Eye (tissue), 1 donor: ENCODE measurements at regions not wholly inside any gene's neighbourhood (a gene's known extent, or its start where the extent isn't known, plus 50 kb on each side); places are given as distances from the start of the nearest gene placed in this dataset.
"Not testable (repeated sequence)": the region's sequence is repeated elsewhere in the genome, so short reads cannot be mapped to it uniquely, and the experiment has no call there.

Experiments used
- DNase-seq: peaks from one replicate; pipeline ENCODE4 v3.0.0-alpha.2; 2015

DNA sequence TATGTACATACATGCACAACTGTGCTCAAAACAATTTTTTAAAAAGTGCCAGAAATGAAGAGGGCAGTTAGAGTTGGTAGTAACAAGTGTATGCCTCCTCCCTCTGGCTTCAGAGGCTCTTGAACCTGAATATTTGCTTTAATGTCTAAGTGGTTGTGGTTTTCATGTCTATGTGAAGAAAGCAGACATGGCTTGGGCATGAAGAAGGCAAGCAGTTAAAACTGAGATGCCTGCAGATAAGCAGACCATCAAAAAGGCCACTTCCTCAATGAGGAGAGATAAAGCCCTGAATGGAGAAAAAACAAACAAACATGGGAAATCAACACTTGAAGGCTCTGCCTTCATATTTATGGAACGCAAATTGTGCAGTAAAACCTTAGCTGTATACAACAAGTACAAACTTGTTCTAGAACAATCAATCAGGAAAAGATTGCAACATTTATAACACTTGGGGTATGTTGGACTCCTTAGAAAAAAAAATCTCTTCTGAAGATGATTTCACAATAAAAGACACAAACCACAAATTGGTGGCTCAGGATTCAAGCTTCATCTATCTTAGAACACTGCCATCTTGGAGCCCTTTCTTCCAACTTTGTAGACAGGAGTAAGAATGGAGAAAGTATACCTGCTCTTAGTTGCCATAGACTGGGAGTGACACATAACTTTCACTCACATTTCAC lies 52.7 kb upstream of the PLA2G4A start:
- no peak for DNase-seq

DNA sequence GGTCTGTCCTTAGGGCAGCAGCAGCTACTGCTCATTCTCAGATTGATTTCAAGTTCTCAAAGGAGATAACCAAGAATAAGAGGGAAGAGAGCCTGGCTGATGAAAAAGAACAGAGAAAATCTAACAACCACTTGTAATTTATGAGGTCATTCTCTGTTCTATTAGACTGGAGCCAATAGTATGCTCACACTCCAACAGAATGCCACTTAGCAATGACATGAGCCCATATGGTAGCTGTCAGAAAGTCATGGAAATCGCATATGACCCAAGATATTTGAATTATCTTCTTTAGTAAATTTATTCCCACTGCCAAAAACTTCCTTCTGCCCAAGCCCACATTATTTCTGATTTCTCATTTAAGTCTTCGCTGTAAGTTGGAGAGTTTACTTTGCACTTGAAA lies 53.7 kb upstream of the PLA2G4A start:
- no peak for DNase-seq

DNA sequence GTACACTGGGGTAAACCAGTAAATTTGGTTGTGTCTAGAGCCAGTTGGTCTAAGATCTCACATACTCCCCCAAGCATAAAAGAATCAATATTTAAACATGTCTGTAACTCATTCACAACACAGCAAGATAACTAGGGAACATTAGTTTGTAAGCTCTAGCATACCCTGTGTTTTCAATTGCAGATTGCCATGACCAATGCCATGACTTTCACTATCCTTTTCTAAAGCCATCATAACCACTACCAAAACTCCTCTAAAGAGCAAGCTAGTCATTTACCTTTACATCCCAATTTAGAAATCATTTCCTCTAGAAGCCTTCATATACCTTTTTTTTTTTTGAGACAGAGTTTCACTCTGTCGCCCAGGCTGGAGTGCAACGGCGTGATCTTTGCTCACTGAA lies 56.5 kb upstream of the PLA2G4A start:
- no peak for DNase-seq

DNA sequence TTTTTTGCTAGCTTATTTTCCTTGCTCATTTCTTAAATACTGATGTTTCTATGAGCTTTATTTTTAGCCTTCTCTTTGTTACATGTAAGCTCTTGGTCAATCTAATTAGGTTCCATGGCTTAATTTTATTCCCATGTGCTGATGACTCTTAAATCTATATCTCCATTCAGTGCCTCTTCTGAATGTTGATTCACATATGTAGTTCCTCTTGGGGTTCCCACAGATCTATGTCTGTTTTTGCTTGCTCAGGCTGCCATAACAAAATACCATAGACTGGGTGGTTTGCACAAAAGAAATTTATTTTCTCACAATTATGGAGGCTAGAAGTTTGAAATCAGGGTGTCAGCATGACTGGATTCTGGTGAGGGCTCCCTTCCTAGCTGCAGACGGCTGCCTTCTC lies 58.3 kb upstream of the PLA2G4A start:
- no peak for DNase-seq

DNA sequence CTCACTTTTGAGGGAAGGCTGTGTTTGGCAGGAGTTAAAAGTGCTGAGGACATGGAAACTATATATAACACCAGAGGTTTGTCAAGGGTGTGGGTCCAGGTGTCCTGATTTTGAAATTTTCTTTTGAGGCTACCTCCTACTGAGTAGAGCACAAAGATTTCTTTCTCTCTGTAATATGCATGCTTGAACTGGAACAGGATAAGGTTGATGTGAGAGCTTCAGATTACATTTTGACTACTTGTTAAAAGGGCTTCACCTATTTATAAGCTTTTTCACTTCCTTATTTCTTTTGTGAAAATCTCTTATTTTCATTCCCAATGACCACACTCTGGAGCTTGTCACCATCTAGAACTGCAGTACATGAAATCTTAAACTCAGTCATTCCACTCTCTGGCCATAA lies 59.8 kb upstream of the PLA2G4A start:
- DNase-seq = no peak

DNA sequence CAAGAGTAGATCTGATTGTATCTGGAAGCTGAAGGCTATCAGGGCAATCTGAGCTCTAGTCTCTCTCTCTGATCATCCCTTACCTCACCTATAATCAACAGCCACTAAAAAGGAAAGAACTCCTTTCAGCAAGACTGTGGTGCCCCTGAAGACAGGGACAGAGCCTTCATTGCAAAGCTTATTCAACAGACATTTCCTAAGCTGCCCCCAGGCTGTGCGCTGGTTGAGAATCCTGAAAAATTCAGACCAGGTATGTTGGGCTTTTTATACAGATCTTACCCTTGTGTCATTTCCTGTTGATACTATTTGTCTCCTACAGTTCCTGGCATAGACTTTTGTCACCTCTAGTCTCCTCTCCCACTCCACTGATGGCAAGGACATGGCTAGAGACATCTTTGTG lies 63.3 kb upstream of the PLA2G4A start:
- DNase-seq = no peak

DNA sequence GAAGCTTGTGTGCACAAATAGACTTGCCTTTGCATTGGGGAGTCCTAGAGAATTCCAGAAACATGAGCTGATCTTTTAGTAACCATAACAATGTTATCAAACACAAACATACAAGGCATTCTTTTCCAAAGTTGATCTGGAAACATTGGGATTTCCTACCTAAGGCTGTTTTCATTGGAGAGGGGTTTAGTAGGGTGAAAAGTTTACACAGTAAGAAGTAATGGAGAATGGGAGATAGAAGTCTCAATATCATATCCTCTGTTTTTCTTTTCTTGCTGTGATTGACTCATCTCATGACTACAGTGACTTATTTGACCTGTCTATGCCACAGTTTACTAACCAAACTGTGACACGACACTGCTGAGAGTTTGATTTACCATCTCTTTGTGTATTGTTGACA lies 65.6 kb upstream of the PLA2G4A start:
- peak; percentile 28 for DNase-seq

DNA sequence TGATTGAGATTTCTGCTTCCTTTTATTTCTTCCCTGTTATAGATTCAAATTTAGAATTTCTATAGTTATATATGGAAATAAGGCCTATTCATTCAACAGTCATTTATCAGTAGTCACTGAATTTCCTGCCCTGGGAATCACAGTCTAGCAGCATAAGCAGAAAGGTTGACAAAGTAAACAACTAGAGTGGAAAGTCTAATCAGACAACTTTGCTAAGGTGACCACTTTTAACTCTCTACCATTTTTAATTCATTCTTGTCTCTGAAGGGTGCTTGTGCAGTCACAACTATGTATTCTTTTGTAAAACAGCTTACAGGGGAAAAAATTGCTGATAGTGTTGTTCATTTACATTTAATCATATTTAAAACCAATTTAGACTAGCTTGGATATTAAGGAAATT lies 66.1 kb upstream of the PLA2G4A start:
- no peak for DNase-seq

DNA sequence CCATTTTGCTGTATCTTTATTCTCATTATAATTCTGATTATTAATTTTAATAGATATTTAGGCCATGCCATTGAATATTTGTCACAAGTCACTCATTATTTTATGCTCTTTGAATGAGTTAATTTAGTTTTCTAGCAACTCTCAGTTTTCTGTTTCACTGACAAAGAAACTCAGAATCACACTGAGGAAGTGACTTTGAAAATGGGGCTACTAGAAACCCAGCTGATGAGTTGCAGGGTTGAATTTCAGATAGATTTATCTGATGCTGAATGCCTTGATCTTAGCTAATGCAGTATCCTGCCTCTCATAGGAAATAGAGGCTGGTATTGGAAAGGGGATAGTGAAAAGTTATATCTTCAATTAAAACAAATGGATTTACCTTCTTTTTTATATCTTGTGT lies 67.4 kb upstream of the PLA2G4A start:
- DNase-seq = no peak

DNA sequence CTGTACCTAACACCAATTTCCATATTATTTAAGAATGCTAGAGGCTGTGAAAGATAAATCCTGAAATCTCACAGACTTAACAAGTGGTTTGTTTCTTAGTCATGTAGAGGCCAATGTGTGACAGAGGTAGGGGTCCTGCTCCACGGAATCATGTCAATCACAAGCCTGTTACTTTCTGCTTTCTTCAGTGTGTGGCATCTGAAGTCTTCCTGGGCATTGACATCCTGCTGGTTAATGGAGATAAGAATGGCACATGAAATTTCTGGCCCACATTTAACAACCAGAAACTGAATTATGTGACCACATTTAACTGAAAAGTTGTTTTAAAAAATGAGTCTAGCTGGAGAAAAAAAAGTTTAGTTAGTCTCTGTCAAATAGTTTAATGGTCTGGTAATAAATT lies 68.3 kb upstream of the PLA2G4A start:
- DNase-seq = no peak

DNA sequence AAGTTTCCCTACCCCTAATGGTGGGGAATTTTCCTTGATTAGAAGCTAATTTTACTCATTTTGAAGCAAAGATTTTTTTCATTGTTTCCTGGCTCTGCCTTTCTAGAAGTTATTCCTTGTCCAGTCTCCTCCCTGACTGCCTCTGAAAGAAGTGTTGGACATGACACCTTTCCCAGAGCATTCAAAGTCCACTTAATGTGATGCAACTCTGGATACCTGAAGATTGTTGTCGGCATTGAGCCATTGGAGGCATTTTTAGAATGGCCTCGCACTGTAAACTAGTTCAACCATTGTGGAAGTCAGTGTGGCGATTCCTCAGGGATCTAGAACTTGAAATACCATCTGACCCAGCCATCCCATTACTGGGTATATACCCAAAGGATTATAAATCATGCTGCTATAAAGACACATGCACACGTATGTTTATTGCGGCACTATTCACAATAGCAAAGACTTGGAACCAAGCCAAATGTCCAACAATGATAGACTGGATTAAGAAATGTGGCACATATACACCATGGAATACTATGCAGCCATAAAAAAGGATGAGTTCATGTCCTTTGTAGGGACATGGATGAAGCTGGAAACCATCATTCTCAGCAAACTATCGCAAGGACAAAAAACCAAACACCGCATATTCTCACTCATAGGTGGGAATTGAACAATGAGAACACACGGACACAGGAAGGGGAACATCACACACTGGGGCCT lies 69.7 kb upstream of the PLA2G4A start:
- not testable (repeated sequence) for DNase-seq

DNA sequence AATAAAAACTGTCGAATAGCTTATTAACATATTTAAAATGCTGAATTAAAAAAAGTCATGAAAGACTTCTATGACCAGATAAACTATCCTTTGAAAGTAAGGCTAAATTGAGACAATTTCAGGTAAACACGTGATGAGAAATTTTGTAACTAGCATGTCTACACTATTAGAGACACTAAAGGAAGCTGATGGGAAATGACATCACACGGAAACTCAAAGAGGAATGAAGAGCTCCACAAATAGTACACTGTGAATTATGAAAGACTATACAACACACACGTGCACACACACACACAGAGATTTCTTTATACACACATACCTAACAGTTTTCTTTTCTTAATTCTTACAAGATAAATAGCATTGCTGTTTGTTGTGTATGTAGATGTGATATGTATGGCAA lies 70.9 kb upstream of the PLA2G4A start:
- no peak for DNase-seq

DNA sequence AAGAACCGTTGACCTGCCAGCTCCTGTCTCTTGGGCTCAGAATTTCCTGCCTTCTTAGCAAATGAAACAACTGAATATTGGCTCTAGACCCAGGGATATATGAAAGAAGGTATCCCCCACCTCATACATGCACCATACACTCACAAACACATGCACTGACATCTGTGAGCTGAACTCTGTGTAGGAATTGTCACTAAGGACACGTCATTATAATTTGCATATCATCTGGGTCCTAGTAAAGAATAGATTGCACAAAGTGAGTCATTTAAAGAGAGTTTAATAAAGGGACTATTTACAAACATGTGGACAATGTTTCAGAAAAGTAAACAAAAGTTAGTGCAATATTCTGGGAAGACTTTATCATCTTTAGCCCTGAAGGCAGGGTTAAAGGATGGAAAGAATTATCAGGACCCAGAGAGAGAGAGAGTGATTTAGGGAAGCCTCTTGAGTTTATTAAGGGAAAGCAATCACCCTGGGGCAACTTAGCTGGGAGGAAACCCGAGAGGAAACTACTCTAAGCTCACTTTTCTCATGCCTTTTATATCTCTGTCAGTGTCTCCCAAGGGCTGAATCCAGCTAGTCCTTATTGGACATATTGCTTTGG lies 74.1 kb upstream of the PLA2G4A start:
- DNase-seq = no peak

DNA sequence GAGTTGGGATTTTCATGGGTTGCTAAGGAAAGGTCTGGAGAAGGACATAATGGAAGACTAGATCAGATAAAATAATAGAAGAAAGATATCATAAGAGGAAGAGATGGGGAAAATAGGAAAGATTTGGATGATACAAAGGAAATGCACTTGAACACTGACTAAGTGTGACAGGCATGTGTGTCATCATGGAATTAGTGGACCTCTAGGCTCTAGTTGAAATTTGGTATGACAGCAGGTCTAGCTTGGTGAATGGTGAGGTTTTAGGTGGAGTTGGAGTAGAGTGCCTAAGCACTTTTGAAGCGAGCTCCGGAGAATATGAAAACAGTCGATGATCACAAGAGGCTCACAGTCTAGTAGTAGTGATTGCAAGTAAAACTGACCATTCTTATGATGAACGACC lies 73.0 kb upstream of the PTGS2 start:
- DNase-seq = no peak

DNA sequence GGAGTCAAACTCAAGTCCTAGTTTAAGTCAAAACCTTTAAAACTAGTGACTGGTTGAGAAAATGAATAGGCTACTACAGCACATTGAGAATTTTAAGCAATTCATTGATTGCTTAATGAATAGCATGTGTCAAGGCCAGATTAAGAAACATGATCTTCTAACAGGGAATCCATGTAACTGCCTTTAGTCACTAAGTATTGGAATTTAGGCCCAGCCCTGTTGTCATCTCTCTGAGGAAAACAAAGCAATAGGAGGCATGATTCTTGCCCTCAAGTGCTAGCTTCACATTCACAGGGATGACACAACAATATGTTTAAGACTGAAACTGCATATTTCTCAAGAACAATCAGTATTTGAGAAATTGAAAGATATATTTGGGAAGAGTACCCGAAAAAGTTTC lies 70.0 kb upstream of the PTGS2 start:
- DNase-seq = no peak

DNA sequence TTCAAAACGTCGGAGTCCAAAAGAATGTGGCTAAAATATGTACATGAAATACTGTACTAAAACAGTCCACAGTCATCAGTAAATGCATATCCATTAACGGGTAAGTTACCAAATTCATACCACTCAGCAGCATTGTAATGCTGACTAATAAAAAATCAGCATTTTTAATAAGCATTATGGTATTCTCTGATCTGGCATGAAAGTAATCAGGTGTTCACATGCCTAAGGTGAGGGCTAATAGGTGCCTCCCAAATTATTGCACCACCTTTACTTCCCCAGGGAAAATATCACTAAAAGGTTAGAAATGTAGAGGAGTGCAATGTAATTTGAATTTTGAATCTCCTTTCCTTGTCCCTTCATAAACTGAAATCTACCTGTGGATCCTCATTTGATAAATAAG lies 69.6 kb upstream of the PTGS2 start:
- DNase-seq = no peak

DNA sequence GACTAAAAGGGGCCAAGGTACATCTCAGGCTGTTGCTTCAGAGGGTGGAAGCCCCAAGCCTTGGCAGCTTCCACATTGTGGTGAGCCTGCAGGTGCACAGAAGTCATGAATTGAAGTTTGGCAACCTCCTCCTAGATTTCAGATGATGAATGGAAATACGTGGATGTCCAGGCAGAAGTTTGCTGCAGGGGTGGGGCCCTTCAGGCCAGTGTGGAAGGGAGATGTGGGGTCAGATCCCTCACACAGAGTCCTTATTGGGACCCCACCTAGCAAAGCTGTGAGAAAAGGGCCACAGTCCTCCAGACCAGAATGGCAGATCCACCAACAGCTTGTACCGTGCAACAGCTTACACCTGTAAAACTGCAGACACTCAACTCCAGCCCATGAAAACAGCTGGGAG lies 67.4 kb upstream of the PTGS2 start:
- no peak for DNase-seq

DNA sequence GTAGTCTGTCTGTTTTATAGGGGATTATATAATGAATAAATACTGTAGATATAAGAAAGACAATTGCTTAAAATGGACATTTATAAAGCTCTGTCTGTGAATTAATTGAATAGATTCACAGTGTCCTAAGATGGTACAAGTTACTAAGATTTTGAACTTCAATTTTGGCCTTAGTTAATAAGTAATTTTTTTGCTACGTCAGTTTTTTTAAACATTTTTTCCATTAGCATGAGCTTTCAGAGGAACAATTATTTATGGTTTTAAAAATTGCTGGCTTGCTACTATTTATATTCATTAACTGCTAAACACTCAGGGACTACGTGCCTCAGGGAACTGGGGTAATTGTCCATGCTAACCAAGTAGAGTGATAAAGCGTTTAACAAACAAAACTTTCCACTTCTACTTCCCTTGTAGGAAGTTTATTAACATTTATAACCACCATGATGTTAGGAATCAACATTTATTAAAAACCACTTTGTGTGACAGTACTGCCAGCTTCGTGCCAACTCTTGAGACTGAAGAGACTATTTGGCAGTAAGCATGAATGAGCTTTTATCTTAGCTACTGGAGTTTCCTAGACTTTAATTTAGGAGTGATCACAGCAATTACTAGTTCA lies 65.4 kb upstream of the PTGS2 start:
- DNase-seq = no peak

DNA sequence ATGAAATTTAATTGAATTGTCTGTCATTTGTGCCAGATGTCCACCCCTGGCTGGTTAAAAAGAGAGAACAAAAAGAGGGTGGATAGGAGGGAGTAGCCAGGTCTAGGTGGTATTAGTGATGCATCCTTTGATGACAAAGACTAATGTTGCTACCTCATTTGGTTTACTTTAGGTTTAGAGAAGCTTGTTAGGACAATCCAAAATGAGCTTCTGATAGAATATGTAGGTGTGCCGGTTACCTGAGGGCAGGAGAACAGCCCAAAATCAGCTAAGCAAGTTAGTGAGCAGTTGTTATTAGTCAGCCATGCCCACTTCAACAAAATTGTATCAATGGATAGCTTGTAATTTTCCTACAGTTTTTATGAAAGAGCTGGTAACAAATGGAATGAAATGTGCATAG lies 61.4 kb upstream of the PTGS2 start:
- DNase-seq = no peak

DNA sequence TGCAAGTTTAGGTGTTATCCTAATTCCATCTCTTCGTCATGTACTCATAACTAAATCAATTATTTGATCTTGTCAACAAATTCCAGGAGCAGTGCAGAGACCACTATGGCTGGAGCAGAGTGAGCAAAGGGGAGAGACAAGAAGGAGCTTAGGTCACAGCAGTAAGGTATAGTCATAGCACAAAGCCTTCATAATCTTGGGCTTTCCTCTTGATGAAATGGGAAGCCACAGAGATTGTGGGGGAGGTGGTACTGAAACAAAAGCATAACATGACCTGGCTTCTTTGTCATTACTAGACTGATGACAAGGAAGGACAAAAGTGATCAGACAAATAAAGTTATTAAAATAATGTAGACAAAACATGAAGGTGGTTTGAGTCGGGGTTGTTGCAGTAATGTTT lies 60.1 kb upstream of the PTGS2 start:
- DNase-seq = no peak

DNA sequence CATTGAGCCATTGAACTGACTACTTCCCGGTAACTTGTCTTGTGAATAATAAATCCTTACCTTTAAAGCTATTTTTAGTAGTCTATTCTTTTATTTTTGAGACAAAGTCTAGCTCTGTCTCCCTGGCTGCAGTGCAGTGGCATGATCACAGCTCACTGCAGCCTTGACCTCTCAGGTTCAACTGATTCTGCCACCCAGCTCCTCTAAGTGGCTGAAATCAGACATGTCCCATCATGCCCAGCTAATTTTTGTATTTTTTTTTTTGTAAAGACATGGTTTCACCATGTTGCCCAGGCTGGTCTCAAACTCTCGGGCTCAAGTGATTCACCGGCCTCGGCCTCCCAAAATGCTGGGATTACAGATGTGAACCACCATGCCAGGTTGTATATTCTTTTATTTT lies 59.3 kb upstream of the PTGS2 start:
- DNase-seq = no peak

DNA sequence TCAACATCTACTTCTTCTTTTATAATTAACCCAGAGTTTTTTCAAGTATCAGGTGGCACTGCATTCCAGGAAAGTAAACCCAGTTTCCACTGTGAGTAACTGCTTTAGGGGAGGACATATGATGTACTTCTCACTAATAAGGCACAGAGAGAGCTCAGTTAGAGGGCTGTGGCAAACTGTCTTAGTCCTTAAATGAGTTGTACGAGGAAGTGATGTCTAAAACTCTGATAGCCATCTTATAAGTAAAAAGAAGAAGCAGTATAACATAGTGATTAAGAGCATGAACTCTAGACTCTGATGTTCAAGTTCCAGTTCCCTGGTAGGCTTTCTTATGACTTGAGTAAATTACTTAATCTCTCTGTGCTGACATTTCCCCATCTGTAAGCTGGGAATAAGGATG lies 58.7 kb upstream of the PTGS2 start:
- DNase-seq = no peak

DNA sequence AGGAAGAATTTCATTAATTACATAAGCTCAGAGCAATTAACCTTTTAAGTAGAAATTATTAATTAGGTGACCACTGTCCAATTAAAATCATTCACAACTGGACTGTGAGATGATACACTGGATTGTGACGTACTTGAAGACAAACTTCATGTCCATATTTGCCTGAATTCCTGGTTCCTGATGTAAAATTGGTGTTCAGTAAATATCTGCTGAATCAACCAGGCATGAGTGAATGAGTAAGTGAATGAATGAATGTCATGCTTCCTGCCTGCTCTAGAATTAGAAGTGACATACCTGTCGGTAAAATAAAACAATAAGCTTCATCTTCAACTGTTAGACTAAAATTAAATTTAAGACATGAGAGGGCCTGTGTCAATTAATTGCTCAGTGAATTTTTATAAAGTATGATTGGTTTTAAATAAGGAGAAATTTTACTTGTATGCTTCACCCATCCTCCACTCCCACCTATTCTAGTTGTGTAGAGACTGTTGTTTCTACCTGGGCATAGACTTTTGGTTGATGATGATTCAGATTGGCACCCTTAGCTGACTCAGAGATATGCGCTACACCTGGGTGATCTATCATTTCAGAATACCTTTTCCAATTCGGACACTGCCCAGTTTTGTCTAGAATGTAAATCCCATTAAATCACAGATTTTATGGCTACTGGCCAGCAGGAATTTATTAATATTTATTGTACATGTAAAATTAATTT lies 56.9 kb upstream of the PTGS2 start:
- no peak for DNase-seq

DNA sequence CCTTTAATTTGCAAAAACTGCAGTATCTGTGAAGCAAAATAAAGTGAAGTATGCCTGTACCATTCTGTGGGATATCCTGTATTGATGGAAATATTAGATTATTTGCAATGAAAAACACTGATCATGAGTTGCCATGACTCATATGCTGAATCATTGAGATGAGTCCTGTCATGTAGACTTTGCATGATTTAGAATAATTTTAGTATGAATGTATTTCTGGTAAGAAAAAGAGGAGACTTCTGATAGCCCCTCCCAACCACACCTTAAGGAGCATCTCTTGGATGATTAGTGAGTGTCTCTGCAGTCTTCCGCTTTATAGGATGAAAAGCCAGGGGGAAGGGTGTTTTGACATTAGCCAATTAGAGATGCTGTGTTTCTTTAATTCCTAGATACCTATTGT lies 55.2 kb upstream of the PTGS2 start:
- DNase-seq = no peak
